Stromal cell of bone marrow (primary cell): ENCODE measurements at regions not wholly inside any gene's neighbourhood (a gene's known extent, or its start where the extent isn't known, plus 50 kb on each side); places are given as distances from the start of the nearest gene placed in this dataset.

Source experiments
- DNase-seq: peaks from one replicate; pipeline ENCODE4 v3.0.0-alpha.2; 2012; ENCODE audit warnings: low read depth

- peak; percentile 41 for DNase-seq
Observed at GRCh38 chr2:217035967-217036366, 176.1 kb upstream of the TNP1 start.

DNA sequence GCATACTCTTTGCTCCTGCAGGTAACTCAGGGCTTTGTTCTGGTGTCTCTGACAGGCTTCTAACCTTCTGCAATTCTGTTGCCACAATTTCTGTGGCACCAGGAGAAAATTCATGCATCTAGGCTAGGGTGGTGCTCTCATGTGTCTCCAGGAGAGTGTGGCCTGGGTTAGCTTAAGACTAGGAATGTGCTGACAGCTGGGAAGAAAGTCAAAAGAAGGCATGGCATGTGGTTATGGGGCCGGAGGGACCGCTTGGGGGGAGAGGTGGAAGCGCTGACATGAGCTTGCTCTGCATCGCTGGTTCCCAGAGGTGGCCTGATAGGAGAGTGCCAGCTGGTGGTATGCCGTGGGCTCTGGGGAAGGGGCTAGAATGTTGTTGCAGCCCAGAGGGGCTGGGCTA lies 173.3 kb upstream of the TNP1 start:
- no peak for DNase-seq

GRCh38 chr2:217031445-217031844 lies 171.6 kb upstream of the TNP1 start:
- no peak for DNase-seq

DNA sequence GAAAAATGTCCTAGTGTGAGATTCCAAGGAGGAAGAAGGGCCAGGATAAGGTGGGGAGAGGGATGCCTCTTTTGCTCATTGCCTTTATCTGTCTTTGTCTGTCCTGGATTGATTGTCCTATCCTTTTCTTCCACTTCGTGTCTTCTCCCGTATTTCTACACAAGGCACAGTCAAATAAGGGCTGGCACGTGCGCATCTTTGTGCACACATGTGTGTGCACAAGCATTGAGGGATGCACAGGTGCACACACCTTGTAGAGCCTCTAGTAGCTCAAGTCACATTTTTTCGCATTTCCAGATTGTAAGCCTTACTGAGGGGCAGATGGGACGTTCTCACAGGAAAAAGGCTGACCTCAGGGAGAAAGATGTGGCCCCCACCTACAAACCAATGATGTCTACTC lies 170.2 kb upstream of the TNP1 start:
- DNase-seq: no peak

DNA sequence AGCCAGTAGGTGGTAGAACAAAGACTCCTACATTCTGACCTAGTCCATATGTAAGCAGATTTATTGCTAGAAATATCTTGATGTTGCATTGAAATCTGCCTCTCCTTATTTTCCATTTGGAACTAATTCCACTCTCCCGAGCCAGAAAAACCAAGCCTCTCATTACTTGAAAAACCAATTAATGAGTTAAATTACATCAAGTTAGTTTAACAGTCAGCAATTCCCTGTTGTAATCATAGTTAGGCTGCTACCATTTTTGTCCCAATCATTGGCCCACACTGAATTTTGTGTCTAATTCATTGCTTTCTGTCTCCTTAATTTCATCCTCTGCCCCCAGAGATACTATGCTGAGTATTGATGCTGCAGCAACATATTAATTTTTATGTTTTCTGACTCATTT lies 168.3 kb upstream of the TNP1 start:
- no peak for DNase-seq

DNA sequence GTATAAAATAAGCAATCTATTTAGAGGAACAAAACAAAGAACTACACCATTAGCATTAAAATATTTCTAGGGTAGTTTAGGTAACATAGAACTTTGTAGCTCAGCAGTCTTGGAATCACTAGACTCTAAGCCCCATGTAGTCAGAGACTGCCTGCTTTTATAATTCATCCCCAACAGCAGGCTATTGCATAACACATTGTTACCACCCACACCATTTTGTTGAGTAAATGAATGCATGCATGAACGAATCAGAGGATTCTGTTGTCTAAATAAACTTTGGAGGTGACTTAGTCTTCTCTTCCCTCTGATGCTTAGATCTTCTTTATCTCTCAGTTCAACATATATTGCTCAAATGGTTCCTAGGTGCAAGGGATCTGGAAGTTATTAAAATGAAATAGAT lies 167.6 kb upstream of the TNP1 start:
- DNase-seq: no peak

GRCh38 chr2:217026569-217026968 lies 166.7 kb upstream of the TNP1 start:
- no peak for DNase-seq

DNA sequence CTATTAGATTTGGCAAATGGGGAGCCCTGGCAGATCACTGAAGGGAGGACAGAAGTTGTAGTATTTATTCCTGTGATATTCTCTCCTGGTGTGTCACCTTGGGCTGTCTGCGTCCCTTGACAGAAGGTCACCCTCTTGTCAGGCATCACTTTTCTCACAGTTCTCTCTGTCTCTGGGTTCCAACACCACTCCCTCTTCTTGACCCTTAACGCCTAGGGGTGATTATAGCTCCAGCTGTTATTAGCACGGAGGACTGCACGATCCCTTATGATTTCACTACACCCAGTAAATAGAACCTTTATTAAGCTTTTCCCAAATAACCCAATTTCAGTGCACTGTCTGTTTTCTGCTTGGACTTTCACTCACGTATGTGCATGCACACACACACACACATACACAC lies 166.3 kb upstream of the TNP1 start:
- DNase-seq: no peak

DNA sequence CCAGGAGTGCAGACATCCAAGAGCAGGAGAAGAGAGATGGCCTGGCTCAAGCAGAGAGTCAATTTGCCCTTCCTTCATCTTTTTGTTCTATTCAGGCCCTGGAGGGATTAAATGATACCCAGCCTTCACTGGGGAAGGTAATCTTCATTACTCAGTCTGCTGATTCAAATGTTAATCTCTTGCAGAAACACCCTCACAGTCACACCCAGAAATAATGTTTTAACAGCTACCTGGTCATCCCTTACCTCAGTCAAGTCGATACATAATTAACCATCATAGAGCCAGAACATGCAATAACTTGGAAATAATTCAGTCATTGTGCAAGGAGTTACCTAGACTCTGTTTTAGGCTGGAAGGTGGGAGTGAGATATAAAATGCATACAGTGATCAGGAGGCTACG lies 163.7 kb upstream of the TNP1 start:
- no peak for DNase-seq

GRCh38 chr2:217017456-217018252 lies 157.8 kb upstream of the TNP1 start:
- DNase-seq: no peak

GRCh38 chr2:217016796-217017419 lies 157.0 kb upstream of the TNP1 start:
- no peak for DNase-seq

DNA sequence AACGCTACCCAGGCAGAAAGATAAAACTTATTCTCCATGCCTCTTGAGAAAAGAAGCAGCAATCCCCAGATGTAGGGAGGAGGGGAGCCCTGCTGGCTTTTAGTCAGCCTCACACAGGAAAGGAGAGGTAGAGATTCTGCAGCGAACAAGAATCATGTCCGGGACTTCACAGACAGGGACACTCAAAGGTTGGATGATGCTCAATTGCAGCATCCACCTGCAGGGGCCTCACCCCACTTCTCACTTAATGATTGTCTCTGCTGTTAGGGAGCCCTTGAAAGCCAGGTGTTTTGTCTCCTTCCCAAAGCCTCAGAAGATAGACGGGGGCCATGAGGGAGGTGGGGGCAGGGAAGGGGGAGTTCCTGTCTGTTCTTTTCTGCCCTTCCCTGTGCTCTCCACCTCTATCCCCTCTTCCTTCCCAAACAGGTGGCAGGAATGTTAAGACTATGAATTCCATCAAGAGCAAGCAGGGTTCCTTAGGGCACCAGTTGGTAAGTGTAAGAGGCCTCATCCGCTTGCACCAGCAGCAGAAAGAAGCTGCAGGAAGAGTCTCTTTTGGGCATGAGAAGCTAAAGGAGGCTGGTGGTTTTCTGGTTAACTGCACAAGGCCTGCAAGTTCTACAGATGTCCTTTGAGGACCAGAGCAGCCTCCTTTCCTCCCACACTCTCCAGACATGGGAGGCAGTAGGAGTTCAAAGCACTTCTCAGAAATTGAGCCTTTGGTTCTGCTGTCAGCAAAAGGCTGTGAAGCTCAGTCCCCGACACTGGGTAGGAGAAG lies 154.7 kb upstream of the TNP1 start:
- no peak for DNase-seq

- no peak for DNase-seq
Observed at GRCh38 chr2:217013926-217014325, 154.1 kb upstream of the TNP1 start.

DNA sequence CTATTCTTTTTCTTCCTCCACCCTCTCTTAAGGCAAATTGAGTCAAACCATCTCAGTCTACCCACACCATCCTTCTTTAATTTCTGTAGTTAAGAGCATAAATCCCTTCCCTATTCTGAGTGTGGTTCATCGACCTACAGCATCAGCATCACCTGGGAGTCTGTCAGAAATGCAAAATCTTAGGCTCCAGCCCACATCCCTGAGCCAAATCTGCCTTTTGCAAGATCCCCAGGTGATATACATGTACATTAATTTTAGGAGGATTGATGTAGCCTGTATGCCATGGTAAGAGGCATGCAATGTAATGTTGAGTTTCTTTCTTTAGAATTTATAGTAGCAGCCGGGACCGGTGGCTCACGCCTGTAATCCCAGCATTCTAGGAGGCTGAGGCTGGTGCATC lies 151.7 kb upstream of the TNP1 start:
- no peak for DNase-seq

DNA sequence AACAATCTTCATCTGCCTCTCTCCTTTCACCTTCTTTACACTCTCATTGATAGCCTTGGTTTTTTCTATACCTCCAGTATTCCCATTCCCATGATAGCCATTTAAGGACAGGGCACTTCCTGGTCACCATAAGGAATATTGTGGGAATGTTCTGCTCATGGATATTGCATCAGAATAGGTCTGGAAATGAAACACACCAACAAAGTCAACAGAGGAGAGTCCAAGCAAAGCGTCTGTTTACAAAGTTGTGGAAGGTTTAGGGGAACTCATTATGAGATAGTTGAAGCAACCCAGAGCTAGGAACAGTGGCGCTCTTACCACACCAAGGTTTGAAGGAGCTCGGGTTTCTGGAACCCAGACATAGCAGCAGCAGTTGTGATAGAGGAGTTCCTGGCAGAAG lies 150.3 kb upstream of the TNP1 start:
- DNase-seq: no peak

- DNase-seq: no peak
Observed at GRCh38 chr2:217008794-217009193, 148.9 kb upstream of the TNP1 start.

DNA sequence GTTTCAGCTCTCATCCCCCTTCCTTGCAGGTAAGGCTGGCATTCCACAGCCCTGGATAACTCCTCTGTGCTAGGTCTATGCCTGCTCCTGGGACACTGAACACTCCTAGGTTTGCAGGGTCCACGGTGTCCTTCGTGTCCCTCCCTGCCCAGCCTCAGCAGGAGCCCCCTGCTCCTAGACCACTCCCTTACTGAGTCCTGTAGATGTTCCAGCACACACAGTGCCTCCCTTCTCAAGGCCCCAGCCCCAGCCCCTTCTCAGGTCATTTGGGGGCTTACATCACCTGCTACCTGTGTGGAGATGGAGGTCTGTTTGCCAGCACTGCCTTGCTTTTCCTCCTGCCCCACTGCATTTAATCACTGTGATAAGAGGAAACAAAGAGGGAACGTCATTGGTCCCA lies 146.4 kb upstream of the TNP1 start:
- DNase-seq: no peak

DNA sequence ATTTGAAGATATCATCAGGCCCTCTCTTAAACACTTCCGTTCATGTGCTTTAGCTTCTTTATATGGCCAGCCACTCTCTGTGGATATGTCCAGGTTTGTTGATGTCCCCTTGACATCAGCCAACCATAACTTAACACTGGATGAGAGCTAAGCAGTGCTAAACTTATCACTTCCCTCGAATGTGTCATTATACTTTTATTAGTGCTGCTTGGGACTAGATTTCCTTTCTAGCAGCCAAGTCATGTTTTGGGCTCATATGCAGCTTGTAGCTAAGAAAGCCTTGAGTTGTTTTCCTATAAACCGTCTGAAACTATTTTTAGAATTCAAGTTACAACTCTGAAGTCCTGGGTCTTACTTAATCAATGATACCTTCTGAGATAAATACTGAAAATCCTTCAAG lies 144.8 kb upstream of the TNP1 start:
- no peak for DNase-seq

- no peak for DNase-seq
Observed at GRCh38 chr2:217001740-217002139, 141.9 kb upstream of the TNP1 start.

DNA sequence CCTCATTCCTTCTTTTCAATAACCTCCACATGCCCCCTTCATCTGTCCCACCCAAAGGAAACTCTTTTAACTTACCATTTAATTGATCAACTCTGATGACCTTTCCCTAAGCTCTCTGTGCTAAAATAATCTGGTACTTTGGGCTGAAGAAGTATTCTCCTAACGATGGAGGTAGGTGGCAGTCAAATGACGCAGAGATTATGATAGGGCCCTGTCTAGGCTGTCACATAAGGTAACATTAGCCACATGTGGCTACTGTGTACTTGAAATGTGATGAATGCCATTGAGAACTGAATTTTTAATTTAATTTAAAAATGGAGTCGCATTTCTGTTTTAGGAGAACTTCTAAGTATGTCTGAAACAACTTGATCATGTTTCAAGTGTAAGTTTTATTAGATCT lies 140.5 kb upstream of the TNP1 start:
- no peak for DNase-seq

DNA sequence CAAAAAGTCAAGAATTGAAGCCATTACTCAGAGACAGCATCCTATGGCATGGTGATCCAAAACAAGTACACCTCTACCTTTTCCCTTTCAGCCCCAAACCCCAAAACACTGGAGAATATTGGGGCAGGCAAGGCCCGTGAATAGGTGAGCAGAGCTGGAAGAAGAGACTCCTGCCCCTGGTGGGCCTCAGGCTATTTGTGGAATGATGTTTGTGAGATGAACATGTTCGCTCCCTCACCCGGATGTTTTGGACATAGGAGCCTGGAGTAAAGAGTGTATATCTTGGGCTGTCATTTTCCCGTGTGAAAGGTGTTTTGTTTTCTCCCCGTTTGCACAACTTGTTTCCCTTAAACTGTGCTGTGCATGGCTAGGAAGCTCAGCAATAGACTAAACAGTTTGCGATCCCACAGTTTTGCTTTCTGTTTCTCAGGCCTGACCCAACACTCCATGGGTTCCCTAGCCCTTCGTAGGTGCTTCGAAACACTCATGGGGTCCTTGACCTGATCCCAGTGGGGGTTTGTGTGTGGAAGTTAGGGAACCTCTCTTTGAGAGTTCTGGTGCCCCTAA lies 136.5 kb upstream of the TNP1 start:
- DNase-seq: no peak

GRCh38 chr2:216994353-216994854 lies 134.5 kb upstream of the TNP1 start:
- no peak for DNase-seq
